Activated CD4-positive, alpha-beta T cell treated with anti-CD3 and anti-CD28 coated beads, Interleukin-2, amount 50 U/mL, for 48 hours (primary cell): ENCODE measurements at regions not wholly inside any gene's neighbourhood (a gene's known extent, or its start where the extent isn't known, plus 50 kb on each side); places are given as distances from the start of the nearest gene placed in this dataset.

Experiments
- DNase-seq, 2 experiments: peaks; one replicate each; pipeline ENCODE4 v3.0.0-alpha.2; 2020

- DNase-seq, result no peak
Measured at GRCh38 chr4:111632641-111633151, 512.6 kb upstream of the FAM241A start.

- DNase-seq, result no peak
Measured at GRCh38 chr4:111633663-111634266, 511.5 kb upstream of the FAM241A start.

GRCh38 chr4:111635646-111636045 lies 509.6 kb upstream of the FAM241A start:
- no peak for DNase-seq

GRCh38 chr4:111636961-111637585 lies 508.2 kb upstream of the FAM241A start:
- DNase-seq, result no peak

GRCh38 chr4:111639120-111639690 lies 506.0 kb upstream of the FAM241A start:
- DNase-seq, result no peak

GRCh38 chr4:111639876-111640275 lies 505.4 kb upstream of the FAM241A start:
- no peak for DNase-seq

GRCh38 chr4:111641813-111642579 lies 503.3 kb upstream of the FAM241A start:
- peak; percentile 0 to 18 for DNase-seq

GRCh38 chr4:111648056-111648455 lies 497.2 kb upstream of the FAM241A start:
- DNase-seq, result no peak

GRCh38 chr4:111649308-111649707 lies 495.9 kb upstream of the FAM241A start:
- DNase-seq, result no peak

- no peak for DNase-seq
Measured at GRCh38 chr4:111650146-111650545, 495.1 kb upstream of the FAM241A start.

GRCh38 chr4:111650674-111651086 lies 494.6 kb upstream of the FAM241A start:
- DNase-seq, result no peak

GRCh38 chr4:111652236-111652635 lies 493.0 kb upstream of the FAM241A start:
- no peak for DNase-seq

- no peak for DNase-seq
Measured at GRCh38 chr4:111652986-111653385, 492.3 kb upstream of the FAM241A start.

- DNase-seq, result no peak
Measured at GRCh38 chr4:111662496-111662895, 482.8 kb upstream of the FAM241A start.

GRCh38 chr4:111664308-111664945 lies 480.8 kb upstream of the FAM241A start:
- no peak for DNase-seq

GRCh38 chr4:111666826-111667360 lies 478.4 kb upstream of the FAM241A start:
- no peak for DNase-seq

- no peak for DNase-seq
Measured at GRCh38 chr4:111671756-111672155, 473.5 kb upstream of the FAM241A start.

GRCh38 chr4:111675746-111676145 lies 469.5 kb upstream of the FAM241A start:
- DNase-seq, result no peak

- no peak for DNase-seq
Measured at GRCh38 chr4:111676533-111676932, 468.7 kb upstream of the FAM241A start.

GRCh38 chr4:111678479-111678878 lies 466.8 kb upstream of the FAM241A start:
- DNase-seq, result no peak

- DNase-seq, result no peak
Measured at GRCh38 chr4:111678908-111679307, 466.3 kb upstream of the FAM241A start.

- DNase-seq, result no peak
Measured at GRCh38 chr4:111681270-111681669, 464.0 kb upstream of the FAM241A start.

GRCh38 chr4:111681751-111682150 lies 463.5 kb upstream of the FAM241A start:
- no peak for DNase-seq
